ENCODE measurements at regions not wholly inside any gene's neighbourhood (a gene's known extent, or its start where the extent isn't known, plus 50 kb on each side); places are given as distances from the start of the nearest gene placed in this dataset.
A peak's percentile ranks its signal among the peaks of the same experiment; 100 is the strongest.
"Not testable (repeated sequence)": the region's sequence is repeated elsewhere in the genome, so short reads cannot be mapped to it uniquely, and the experiment has no call there.

- DNase-seq: no peak
- intact Hi-C loops (cut with micrococcal nuclease): no loop called here
- no peak for ATAC-seq
Measured at GRCh38 chr7:36047091-36047658, 105.9 kb upstream of the EEPD1 start.

GRCh38 chr7:36048141-36048901, 104.7 kb upstream of the EEPD1 start:
- intact Hi-C loops (cut with micrococcal nuclease): no loop called here
- ATAC-seq (peak; percentile 84), DNase-seq (no peak)

- DNase-seq (no peak), ATAC-seq (no peak)
- intact Hi-C loops (cut with micrococcal nuclease): no loop called here
Measured at GRCh38 chr7:36048902-36049240, 104.2 kb upstream of the EEPD1 start.

- intact Hi-C loops (cut with micrococcal nuclease): no loop called here
- no peak for ATAC-seq
- no peak for DNase-seq
Measured at GRCh38 chr7:36051501-36051900, 101.6 kb upstream of the EEPD1 start.

GRCh38 chr7:36053589-36053988, 99.5 kb upstream of the EEPD1 start:
- DNase-seq (no peak), ATAC-seq (no peak)
- intact Hi-C loops (cut with micrococcal nuclease): no loop called here

GRCh38 chr7:36054637-36055036, 98.4 kb upstream of the EEPD1 start:
- intact Hi-C loops (cut with micrococcal nuclease): no loop called here
- DNase-seq: no peak
- no peak for ATAC-seq

- intact Hi-C loops (cut with micrococcal nuclease): no loop called here
- ATAC-seq: peak; percentile 93
- no peak for DNase-seq
Measured at GRCh38 chr7:36055207-36055606, 97.8 kb upstream of the EEPD1 start.

- ATAC-seq (no peak), DNase-seq (no peak)
- intact Hi-C loops (cut with micrococcal nuclease): no loop called here
Measured at GRCh38 chr7:36057323-36057722, 95.7 kb upstream of the EEPD1 start.

GRCh38 chr7:36058020-36058592, 94.9 kb upstream of the EEPD1 start:
- no peak for DNase-seq
- ATAC-seq: no peak
- intact Hi-C loops (cut with micrococcal nuclease): no loop called here

GRCh38 chr7:36060388-36060787, 92.7 kb upstream of the EEPD1 start:
- DNase-seq; ATAC-seq; intact Hi-C loops (cut with micrococcal nuclease): not testable (repeated sequence)

GRCh38 chr7:36062154-36062815, 90.8 kb upstream of the EEPD1 start:
- DNase-seq: no peak
- intact Hi-C loops (cut with micrococcal nuclease): no loop called here
- no peak for ATAC-seq

GRCh38 chr7:36064676-36065075, 88.4 kb upstream of the EEPD1 start:
- DNase-seq (no peak), ATAC-seq (no peak)

GRCh38 chr7:36065563-36066342, 87.3 kb upstream of the EEPD1 start:
- intact Hi-C loops (cut with micrococcal nuclease); DNase-seq; ATAC-seq: not testable (repeated sequence)

More at GRCh38 chr7:36064676-36065075, 88.4 kb upstream of the EEPD1 start:
- intact Hi-C loops (cut with micrococcal nuclease): no loop called here

GRCh38 chr7:36066343-36066664, 86.8 kb upstream of the EEPD1 start:
- ATAC-seq (no peak), DNase-seq (no peak)
- intact Hi-C loops (cut with micrococcal nuclease): no loop called here

- ATAC-seq (no peak), DNase-seq (no peak)
- intact Hi-C loops (cut with micrococcal nuclease): no loop called here
Measured at GRCh38 chr7:36070230-36070629, 82.8 kb upstream of the EEPD1 start.

- ATAC-seq (no peak), DNase-seq (no peak)
- intact Hi-C loops (cut with micrococcal nuclease): no loop called here
Measured at GRCh38 chr7:36071605-36072004, 81.4 kb upstream of the EEPD1 start.

GRCh38 chr7:36072620-36073019, 80.4 kb upstream of the EEPD1 start:
- DNase-seq: no peak
- ATAC-seq: no peak
- intact Hi-C loops (cut with micrococcal nuclease): no loop called here

GRCh38 chr7:36075561-36075960, 77.5 kb upstream of the EEPD1 start:
- intact Hi-C loops (cut with micrococcal nuclease): no loop called here
- no peak for ATAC-seq
- DNase-seq: no peak

GRCh38 chr7:36076074-36076473, 77.0 kb upstream of the EEPD1 start:
- DNase-seq (no peak), ATAC-seq (no peak)
- intact Hi-C loops (cut with micrococcal nuclease): no loop called here
